ENCODE measurements at regions not wholly inside any gene's neighbourhood (a gene's known extent, or its start where the extent isn't known, plus 50 kb on each side); places are given as distances from the start of the nearest gene placed in this dataset.

- no peak for TF ChIP-seq CTCF (IDR thresholded peaks at IDR 0.05; ENCODE audit: low read depth, low read length)
- DNase-seq (ENCODE audit: extremely low read depth, low read depth), result no peak
These were observed 69.9 kb upstream of the MSX2 start for GRCh38 chr5:174654442-174654841.

GRCh38 chr5:174655351-174655750 lies 69.0 kb upstream of the MSX2 start:
- DNase-seq (ENCODE audit: extremely low read depth, low read depth), result no peak
- TF ChIP-seq CTCF (IDR thresholded peaks at IDR 0.05; ENCODE audit: low read depth, low read length), result no peak

GRCh38 chr5:174664180-174664850 lies 60.1 kb upstream of the MSX2 start:
- TF ChIP-seq CTCF (IDR thresholded peaks at IDR 0.05; ENCODE audit: low read depth, low read length), result no peak
- no peak for DNase-seq (ENCODE audit: extremely low read depth, low read depth)

- no peak for DNase-seq (ENCODE audit: extremely low read depth, low read depth)
- TF ChIP-seq CTCF (IDR thresholded peaks at IDR 0.05; ENCODE audit: low read depth, low read length), result no peak
These were observed 59.0 kb upstream of the MSX2 start for GRCh38 chr5:174665347-174665746.

- no peak for TF ChIP-seq CTCF (IDR thresholded peaks at IDR 0.05; ENCODE audit: low read depth, low read length)
- DNase-seq (ENCODE audit: extremely low read depth, low read depth), result no peak
These were observed 56.9 kb upstream of the MSX2 start for GRCh38 chr5:174667526-174667925.

- TF ChIP-seq CTCF (IDR thresholded peaks at IDR 0.05; ENCODE audit: low read depth, low read length), result no peak
- no peak for DNase-seq (ENCODE audit: extremely low read depth, low read depth)
These were observed 56.0 kb upstream of the MSX2 start for GRCh38 chr5:174668349-174668748.

Data from AG09319 (cell line).